ENCODE measurements at regions not wholly inside any gene's neighbourhood (a gene's known extent, or its start where the extent isn't known, plus 50 kb on each side); places are given as distances from the start of the nearest gene placed in this dataset.

DNA sequence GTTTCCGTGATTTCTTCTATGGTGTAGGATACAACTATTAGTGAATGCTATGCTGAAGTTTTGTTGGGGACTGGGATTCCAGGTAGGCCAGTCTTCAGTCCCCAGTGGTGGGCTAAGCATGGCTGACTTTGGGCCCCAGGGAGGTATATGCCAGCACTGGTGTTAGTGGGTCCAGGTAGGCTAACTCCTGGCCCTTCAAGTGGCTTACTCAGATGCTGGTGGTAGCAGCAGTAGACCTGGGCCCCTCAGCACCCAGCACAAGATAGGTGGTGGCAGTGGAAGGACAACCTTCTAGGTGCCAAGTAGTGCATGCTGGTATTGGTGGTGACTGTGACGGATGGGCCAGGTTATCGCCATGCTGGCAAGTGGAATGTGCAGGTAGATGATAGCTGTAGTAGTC, 955.1 kb downstream of the TMTC2 start:
- Histone ChIP-seq H3K4me1 (ENCODE audit: insufficient read depth, low read length, severe bottlenecking) (no peaks in the 10 kb centered on the region), H3K27me3 (ENCODE audit: insufficient read depth, low read length) (no peaks in the 10 kb centered on the region), H3K79me2 (ENCODE audit: insufficient read depth, low read length) (no peaks in the 10 kb centered on the region), H2AFZ (ENCODE audit: low read length) (no peak overlapping the region), H3K9me3 (ENCODE audit: low read length) (no peaks in the 10 kb centered on the region), H3K4me2 (ENCODE audit: low read length) (no peak overlapping the region), H3K9me2 (ENCODE audit: low read depth, low read length) (no peaks in the 10 kb centered on the region), H3K36me3 (ENCODE audit: insufficient read depth, low read length) (no peaks in the 10 kb centered on the region), H3K4me3 (ENCODE audit: low read depth, low read length, poor library complexity, severe bottlenecking) (no peak overlapping the region), H3F3A (ENCODE audit: insufficient read depth, low read length) (no peaks in the 10 kb centered on the region), H3K27ac (ENCODE audit: low read depth, low read length, poor library complexity, severe bottlenecking) (no peak overlapping the region), H4K20me1 (ENCODE audit: insufficient read depth, low read length) (no peaks in the 10 kb centered on the region), H3K9ac (ENCODE audit: low read length) (no peak overlapping the region)
- TF ChIP-seq, protein P1, sequence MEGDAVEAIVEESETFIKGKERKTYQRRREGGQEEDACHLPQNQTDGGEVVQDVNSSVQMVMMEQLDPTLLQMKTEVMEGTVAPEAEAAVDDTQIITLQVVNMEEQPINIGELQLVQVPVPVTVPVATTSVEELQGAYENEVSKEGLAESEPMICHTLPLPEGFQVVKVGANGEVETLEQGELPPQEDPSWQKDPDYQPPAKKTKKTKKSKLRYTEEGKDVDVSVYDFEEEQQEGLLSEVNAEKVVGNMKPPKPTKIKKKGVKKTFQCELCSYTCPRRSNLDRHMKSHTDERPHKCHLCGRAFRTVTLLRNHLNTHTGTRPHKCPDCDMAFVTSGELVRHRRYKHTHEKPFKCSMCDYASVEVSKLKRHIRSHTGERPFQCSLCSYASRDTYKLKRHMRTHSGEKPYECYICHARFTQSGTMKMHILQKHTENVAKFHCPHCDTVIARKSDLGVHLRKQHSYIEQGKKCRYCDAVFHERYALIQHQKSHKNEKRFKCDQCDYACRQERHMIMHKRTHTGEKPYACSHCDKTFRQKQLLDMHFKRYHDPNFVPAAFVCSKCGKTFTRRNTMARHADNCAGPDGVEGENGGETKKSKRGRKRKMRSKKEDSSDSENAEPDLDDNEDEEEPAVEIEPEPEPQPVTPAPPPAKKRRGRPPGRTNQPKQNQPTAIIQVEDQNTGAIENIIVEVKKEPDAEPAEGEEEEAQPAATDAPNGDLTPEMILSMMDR (IDR thresholded peaks at IDR 0.05; ENCODE audit: low read length) = no peak
- TF ChIP-seq EZH2 (IDR thresholded peaks at IDR 0.05; ENCODE audit: borderline replicate concordance, low read length) = no peak

DNA sequence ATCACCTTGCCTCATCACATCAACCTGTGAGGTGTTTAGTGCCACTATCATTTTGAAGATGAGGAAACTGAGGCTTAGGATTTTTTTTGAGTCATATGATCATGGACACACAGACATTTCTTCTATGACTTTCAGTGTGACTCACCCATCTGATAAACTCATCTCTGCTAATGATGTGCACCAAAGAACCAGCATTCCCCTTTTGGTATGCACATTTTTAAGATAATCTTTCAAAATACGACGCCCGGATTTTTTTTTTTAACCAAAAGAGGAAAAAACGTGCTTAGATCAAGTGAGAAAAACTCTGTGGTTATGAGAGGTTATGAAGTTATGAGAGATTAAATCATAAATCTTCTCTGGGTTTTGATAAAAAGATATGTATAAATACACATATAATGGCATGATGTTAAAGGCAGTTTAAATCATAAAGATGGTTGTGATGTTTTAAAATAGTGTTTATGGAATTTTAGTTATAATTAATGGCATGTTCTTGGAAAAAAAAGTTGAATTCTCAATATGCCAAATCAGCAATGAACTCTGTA, 948.1 kb downstream of the TMTC2 start:
- Histone ChIP-seq H3K79me2 (ENCODE audit: insufficient read depth, low read length) (no peaks in the 10 kb centered on the region), H3F3A (ENCODE audit: insufficient read depth, low read length) (no peaks in the 10 kb centered on the region), H3K9me2 (ENCODE audit: low read depth, low read length) (no peaks in the 10 kb centered on the region), H3K4me1 (ENCODE audit: insufficient read depth, low read length, severe bottlenecking) (no peaks in the 10 kb centered on the region), H3K4me2 (ENCODE audit: low read length) (no peak overlapping the region), H3K27me3 (ENCODE audit: insufficient read depth, low read length) (no peaks in the 10 kb centered on the region), H3K9ac (ENCODE audit: low read length) (no peak overlapping the region), H3K36me3 (ENCODE audit: insufficient read depth, low read length) (no peaks in the 10 kb centered on the region), H3K27ac (ENCODE audit: low read depth, low read length, poor library complexity, severe bottlenecking) (no peak overlapping the region), H3K4me3 (ENCODE audit: low read depth, low read length, poor library complexity, severe bottlenecking) (no peak overlapping the region), H3K9me3 (ENCODE audit: low read length) (no peaks in the 10 kb centered on the region), H2AFZ (ENCODE audit: low read length) (no peak overlapping the region), H4K20me1 (ENCODE audit: insufficient read depth, low read length) (no peaks in the 10 kb centered on the region)
- TF ChIP-seq EZH2 (IDR thresholded peaks at IDR 0.05; ENCODE audit: borderline replicate concordance, low read length) = no peak
- TF ChIP-seq, protein P1 (IDR thresholded peaks at IDR 0.05; ENCODE audit: low read length) = no peak

GRCh38 chr12:83630526-83630925, 943.8 kb downstream of the TMTC2 start:
- Histone ChIP-seq H2AFZ (ENCODE audit: low read length) (no peak overlapping the region), H3K4me2 (ENCODE audit: low read length) (no peak overlapping the region), H3K36me3 (ENCODE audit: insufficient read depth, low read length) (no peaks in the 10 kb centered on the region), H3K9ac (ENCODE audit: low read length) (no peak overlapping the region), H3K9me3 (ENCODE audit: low read length) (no peaks in the 10 kb centered on the region), H3F3A (ENCODE audit: insufficient read depth, low read length) (no peaks in the 10 kb centered on the region), H4K20me1 (ENCODE audit: insufficient read depth, low read length) (no peaks in the 10 kb centered on the region), H3K27ac (ENCODE audit: low read depth, low read length, poor library complexity, severe bottlenecking) (no peak overlapping the region), H3K79me2 (ENCODE audit: insufficient read depth, low read length) (no peaks in the 10 kb centered on the region), H3K4me3 (ENCODE audit: low read depth, low read length, poor library complexity, severe bottlenecking) (no peak overlapping the region), H3K4me1 (ENCODE audit: insufficient read depth, low read length, severe bottlenecking) (no peaks in the 10 kb centered on the region), H3K9me2 (ENCODE audit: low read depth, low read length) (no peaks in the 10 kb centered on the region), H3K27me3 (ENCODE audit: insufficient read depth, low read length) (no peaks in the 10 kb centered on the region)
- TF ChIP-seq, protein P1 (IDR thresholded peaks at IDR 0.05; ENCODE audit: low read length) = no peak
- no peak for TF ChIP-seq EZH2 (IDR thresholded peaks at IDR 0.05; ENCODE audit: borderline replicate concordance, low read length)
